CD4-positive, alpha-beta memory T cell (primary cell): ENCODE measurements at regions not wholly inside any gene's neighbourhood (a gene's known extent, or its start where the extent isn't known, plus 50 kb on each side); places are given as distances from the start of the nearest gene placed in this dataset.
A peak's percentile ranks its signal among the peaks of the same experiment; 100 is the strongest.
"Not testable (repeated sequence)": the region's sequence is repeated elsewhere in the genome, so short reads cannot be mapped to it uniquely, and the experiment has no call there.

Source experiments
- CTCF ChIA-PET: fragments of 350-600 bp; sonication (Branson Sonifier 250); formaldehyde crosslinking; loops from one replicate; lab custom pipeline; 2021; ENCODE audit warnings: inconsistent platforms; ENCODE audit not compliant: partially characterized antibody; lab: Charles Lee
- POLR2A ChIA-PET: fragments of 350-600 bp; sonication (Branson Sonifier 250); formaldehyde crosslinking; loops from one replicate; lab custom pipeline; 2021; ENCODE audit not compliant: partially characterized antibody; lab: Charles Lee
- DNase-seq, 5 donors: peaks; one replicate each; pipeline versions ENCODE4 v3.0.0 to v3.0.0-alpha.2; 2020 to 2022; ENCODE audit warnings: mixed read lengths in 1 of 5
- H3K27ac ChIP-seq: one replicate; pipeline ENCODE4 v1.7.0; 2013; ENCODE audit warnings: low read depth, low read length
- H3K27me3 ChIP-seq: 2 replicates; pipeline ENCODE4 v1.7.0; 2013; ENCODE audit warnings: mild to moderate bottlenecking, low read length, moderate library complexity; ENCODE audit not compliant: insufficient read depth
- H3K36me3 ChIP-seq: 2 replicates; pipeline ENCODE4 v1.7.0; 2013; ENCODE audit warnings: mild to moderate bottlenecking, low read length, moderate library complexity; ENCODE audit not compliant: insufficient read depth
- H3K4me1 ChIP-seq: 2 replicates; pipeline ENCODE4 v1.7.0; 2013; ENCODE audit warnings: mild to moderate bottlenecking, low read length, moderate library complexity; ENCODE audit not compliant: insufficient read depth
- H3K4me3 ChIP-seq, 2 donors: one replicate each; pipeline ENCODE4 v1.7.0; 2013; ENCODE audit warnings: low read length in 2 of 2, mild to moderate bottlenecking in 1 of 2
- H3K9me3 ChIP-seq, 2 donors: one replicate each; pipeline ENCODE4 v1.7.0; 2013; ENCODE audit warnings: low read length in 2 of 2, control low read depth in 1 of 2; ENCODE audit not compliant: control insufficient read depth in 1 of 2
- H3K27ac Mint-ChIP-seq, 7 donors: one replicate each; pipeline ENCODE4 v1.8.0; 2020 to 2021; ENCODE audit warnings: mixed read lengths in 7 of 7, mild to moderate bottlenecking in 6 of 7, inconsistent platforms in 3 of 7, moderate library complexity in 3 of 7
- H3K27me3 Mint-ChIP-seq, 2 donors: one replicate each; pipeline ENCODE4 v1.8.0; 2020 to 2021; ENCODE audit warnings: mixed read lengths in 2 of 2
- H3K36me3 Mint-ChIP-seq, 2 donors: one replicate each; pipeline ENCODE4 v1.8.0; 2020 to 2021; ENCODE audit warnings: mixed read lengths in 2 of 2, inconsistent platforms in 1 of 2, mild to moderate bottlenecking in 1 of 2
- H3K4me1 Mint-ChIP-seq, 4 donors: one replicate each; pipeline ENCODE4 v1.8.0; 2020 to 2021; ENCODE audit warnings: mixed read lengths in 4 of 4, mild to moderate bottlenecking in 1 of 4
- H3K4me3 Mint-ChIP-seq, 8 donors: one replicate each; pipeline ENCODE4 v1.8.0; 2020 to 2021; ENCODE audit warnings: mixed read lengths in 8 of 8, mild to moderate bottlenecking in 7 of 8, moderate library complexity in 6 of 8, inconsistent platforms in 3 of 8
- H3K9me3 Mint-ChIP-seq, 8 donors: one replicate each; pipeline ENCODE4 v1.8.0; 2020 to 2021; ENCODE audit warnings: mixed read lengths in 8 of 8, mild to moderate bottlenecking in 5 of 8, inconsistent platforms in 3 of 8, moderate library complexity in 1 of 8
- intact Hi-C: fragments of 100-400 bp; cut with micrococcal nuclease; formaldehyde crosslinking; loops from one replicate; pipeline ENCODE4 v1.15.1; 2023

- H3K27ac Mint-ChIP-seq, H3K36me3 ChIP-seq, H3K27me3 ChIP-seq, CTCF ChIA-PET, H3K4me1 ChIP-seq, H3K9me3 ChIP-seq, H3K27me3 Mint-ChIP-seq, DNase-seq, H3K4me3 Mint-ChIP-seq, H3K9me3 Mint-ChIP-seq, H3K4me3 ChIP-seq, H3K36me3 Mint-ChIP-seq, POLR2A ChIA-PET, H3K27ac ChIP-seq: not testable (repeated sequence)
- peaks cover 2 to 12% (median 8%) of the 10 kb centered on the region in 4 donors for H3K4me1 Mint-ChIP-seq
- intact Hi-C loops: loop anchor here (10.0 kb wide), 1 partner anchor 75 kb away; no protein-coding TSS in a partner anchor
Observed at GRCh38 chr1:849873-850272, 73.8 kb upstream of the SAMD11 start.

- H3K9me3 Mint-ChIP-seq, H3K4me3 ChIP-seq, H3K27me3 Mint-ChIP-seq, H3K4me3 Mint-ChIP-seq, H3K27ac Mint-ChIP-seq, CTCF ChIA-PET, H3K9me3 ChIP-seq, H3K27me3 ChIP-seq, H3K27ac ChIP-seq, H3K4me1 ChIP-seq, H3K36me3 ChIP-seq, H3K4me1 Mint-ChIP-seq, POLR2A ChIA-PET, DNase-seq: not testable (repeated sequence)
- peaks cover 10 to 14% of the 10 kb centered on the region in 2 donors for H3K36me3 Mint-ChIP-seq
- intact Hi-C loops: loop anchor here (10.0 kb wide), 1 partner anchor 76 kb away; no protein-coding TSS in a partner anchor
Observed at GRCh38 chr1:850318-850717, 73.4 kb upstream of the SAMD11 start.

- CTCF ChIA-PET, H3K27ac ChIP-seq, H3K4me1 Mint-ChIP-seq: not testable (repeated sequence)
Observed at GRCh38 chr1:851398-851797, 72.3 kb upstream of the SAMD11 start.

GRCh38 chr1:851841-852240, 71.9 kb upstream of the SAMD11 start:
- POLR2A ChIA-PET, H3K27ac ChIP-seq, H3K36me3 ChIP-seq, CTCF ChIA-PET, H3K27me3 ChIP-seq, H3K9me3 Mint-ChIP-seq, DNase-seq, H3K27me3 Mint-ChIP-seq, H3K4me1 Mint-ChIP-seq, H3K4me3 Mint-ChIP-seq, H3K9me3 ChIP-seq, H3K4me3 ChIP-seq, H3K4me1 ChIP-seq: not testable (repeated sequence)
- intact Hi-C loops: loop anchor here (10.0 kb wide), 1 partner anchor 77 kb away; no protein-coding TSS in a partner anchor
- H3K36me3 Mint-ChIP-seq: peaks cover 13 to 16% of the 10 kb centered on the region in 2 donors
- peak overlapping the region in 1 of 7 donors; percentile 19 for H3K27ac Mint-ChIP-seq

More at GRCh38 chr1:851398-851797, 72.3 kb upstream of the SAMD11 start:
- intact Hi-C loops: loop anchor here (10.0 kb wide), 1 partner anchor 77 kb away; no protein-coding TSS in a partner anchor
- H3K4me3 ChIP-seq, H3K4me1 ChIP-seq, H3K9me3 ChIP-seq, H3K9me3 Mint-ChIP-seq, H3K27ac Mint-ChIP-seq, H3K4me3 Mint-ChIP-seq, DNase-seq, H3K27me3 Mint-ChIP-seq, H3K27me3 ChIP-seq, H3K36me3 ChIP-seq, POLR2A ChIA-PET: not testable (repeated sequence)
- H3K36me3 Mint-ChIP-seq: peaks cover 13 to 16% of the 10 kb centered on the region in 2 donors

GRCh38 chr1:855202-855981, 68.3 kb upstream of the SAMD11 start:
- Mint-ChIP-seq H3K4me1 (peaks cover 10 to 11% (median 11%) of the 10 kb centered on the region in 4 donors), H3K27ac (peak overlapping the region in 1 of 7 donors; percentile 76), H3K36me3 (peaks cover 13 to 16% of the 10 kb centered on the region in 2 donors)
- H3K27me3 Mint-ChIP-seq, CTCF ChIA-PET, H3K36me3 ChIP-seq, H3K4me3 Mint-ChIP-seq, H3K4me1 ChIP-seq, POLR2A ChIA-PET, H3K9me3 ChIP-seq, H3K27ac ChIP-seq, H3K9me3 Mint-ChIP-seq, H3K4me3 ChIP-seq, DNase-seq, H3K27me3 ChIP-seq: not testable (repeated sequence)
- intact Hi-C loops: loop anchor here (10.0 kb wide), 1 partner anchor 81 kb away; no protein-coding TSS in a partner anchor

GRCh38 chr1:856541-857057, 67.1 kb upstream of the SAMD11 start:
- H3K9me3 ChIP-seq, H3K4me3 Mint-ChIP-seq, H3K27me3 Mint-ChIP-seq, H3K4me3 ChIP-seq, CTCF ChIA-PET, H3K27me3 ChIP-seq, DNase-seq, H3K9me3 Mint-ChIP-seq, H3K36me3 ChIP-seq, H3K4me1 ChIP-seq, H3K27ac Mint-ChIP-seq, H3K27ac ChIP-seq, POLR2A ChIA-PET: not testable (repeated sequence)
- intact Hi-C loops: loop anchor here (10.0 kb wide), 1 partner anchor 82 kb away; no protein-coding TSS in a partner anchor
- Mint-ChIP-seq H3K36me3 (peaks cover 13 to 16% of the 10 kb centered on the region in 2 donors), H3K4me1 (peaks cover 10 to 11% (median 11%) of the 10 kb centered on the region in 4 donors)

GRCh38 chr1:857926-858648, 65.6 kb upstream of the SAMD11 start:
- not testable (repeated sequence) for H3K9me3 ChIP-seq, H3K4me1 ChIP-seq, H3K27ac ChIP-seq, H3K27me3 Mint-ChIP-seq, H3K4me3 ChIP-seq, H3K27me3 ChIP-seq, H3K36me3 ChIP-seq, H3K9me3 Mint-ChIP-seq
- Mint-ChIP-seq H3K4me1 (peaks cover 10 to 11% (median 11%) of the 10 kb centered on the region in 4 donors), H3K36me3 (peaks cover 13 to 15% of the 10 kb centered on the region in 2 donors), H3K27ac (peak overlapping the region; percentile 62 to 92 (median 85)), H3K4me3 (peak overlapping the region; percentile 19 to 88 (median 74))
- ChIA-PET CTCF (interaction anchor here (0.7 to 1.7 kb wide), 2 partner anchors 11 to 79 kb away, joined by 3 to 4 read pairs; no protein-coding TSS in a partner anchor), POLR2A (interaction anchor here (1.3 kb wide), 1 partner anchor 79 kb away, joined by 5 read pairs; no protein-coding TSS in a partner anchor)
- DNase-seq: peak in 4 of 5 donors; percentile 33 to 52 (median 45)
- intact Hi-C loops: loop anchor here (10.0 kb wide), 1 partner anchor 83 kb away; no protein-coding TSS in a partner anchor
